K562 (cell line): ENCODE measurements at regions not wholly inside any gene's neighbourhood (a gene's known extent, or its start where the extent isn't known, plus 50 kb on each side); places are given as distances from the start of the nearest gene placed in this dataset.

Experiments used
- BMI1 ChIP-seq: fragments of 150-350 bp; IDR thresholded peaks from 2 replicates; pipeline ENCODE4 v1.6.1; 2014; ENCODE audit warnings: low read length
- CEBPG ChIP-seq, 3 experiments: fragments of 200-800 bp in 1 of 3; sonication (Bioruptor generic) in 1 of 3; sonication (generic) in 1 of 3; formaldehyde crosslinking in 1 of 3; IDR thresholded peaks in 2 of 3; conservative IDR thresholded peaks in 1 of 3; 2 replicates each; pipeline versions ENCODE4 v1.6.1 to v1.8.0; 2016 to 2022; ENCODE audit warnings: missing compliant biosample characterization in 2 of 3, missing genetic modification characterization in 2 of 3, mild to moderate bottlenecking in 1 of 3, missing genetic modification reagents in 1 of 3
- CSDE1 ChIP-seq, 2 experiments: fragments of 450-650 bp; IDR thresholded peaks; 2 replicates each; pipeline ENCODE4 v1.6.1; 2016; ENCODE audit warnings: mild to moderate bottlenecking in 1 of 2
- NCOR1 ChIP-seq: fragments of 450-650 bp; IDR thresholded peaks from 2 replicates; pipeline ENCODE4 v1.6.1; 2016; ENCODE audit warnings: mild to moderate bottlenecking, moderate library complexity
- ZNF12 ChIP-seq: sonication (generic); formaldehyde crosslinking; IDR thresholded peaks from 2 replicates; pipeline ENCODE4 v1.4.0; 2020; ENCODE audit warnings: mild to moderate bottlenecking, missing genetic modification reagents
- TF ChIP-seq, protein P1 (sequence below): fragments of 450-650 bp; IDR thresholded peaks from 2 replicates; pipeline ENCODE4 v1.6.1; 2016; ENCODE audit warnings: mild to moderate bottlenecking, moderate library complexity

DNA sequence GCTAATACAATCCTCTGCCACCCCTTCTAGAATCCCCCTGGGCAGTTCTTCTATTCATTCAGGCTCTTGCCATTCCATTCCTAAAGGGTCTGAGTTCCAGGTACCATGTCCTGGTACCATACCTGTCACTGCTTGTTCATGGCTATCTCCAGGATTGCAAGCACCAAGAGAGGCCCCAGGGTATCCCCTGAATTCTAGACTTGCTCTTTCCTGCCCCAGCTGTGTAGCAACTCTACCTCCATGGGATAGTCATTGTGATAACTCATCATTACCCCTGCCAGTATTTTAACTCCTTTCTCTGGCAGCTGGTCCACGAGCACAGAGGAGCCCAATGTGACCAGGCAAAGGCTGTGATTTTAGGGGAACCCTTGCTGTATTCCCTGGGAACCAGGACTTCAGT is 143.7 kb upstream of the CDH5 start (continued):
- TF ChIP-seq, protein P1, sequence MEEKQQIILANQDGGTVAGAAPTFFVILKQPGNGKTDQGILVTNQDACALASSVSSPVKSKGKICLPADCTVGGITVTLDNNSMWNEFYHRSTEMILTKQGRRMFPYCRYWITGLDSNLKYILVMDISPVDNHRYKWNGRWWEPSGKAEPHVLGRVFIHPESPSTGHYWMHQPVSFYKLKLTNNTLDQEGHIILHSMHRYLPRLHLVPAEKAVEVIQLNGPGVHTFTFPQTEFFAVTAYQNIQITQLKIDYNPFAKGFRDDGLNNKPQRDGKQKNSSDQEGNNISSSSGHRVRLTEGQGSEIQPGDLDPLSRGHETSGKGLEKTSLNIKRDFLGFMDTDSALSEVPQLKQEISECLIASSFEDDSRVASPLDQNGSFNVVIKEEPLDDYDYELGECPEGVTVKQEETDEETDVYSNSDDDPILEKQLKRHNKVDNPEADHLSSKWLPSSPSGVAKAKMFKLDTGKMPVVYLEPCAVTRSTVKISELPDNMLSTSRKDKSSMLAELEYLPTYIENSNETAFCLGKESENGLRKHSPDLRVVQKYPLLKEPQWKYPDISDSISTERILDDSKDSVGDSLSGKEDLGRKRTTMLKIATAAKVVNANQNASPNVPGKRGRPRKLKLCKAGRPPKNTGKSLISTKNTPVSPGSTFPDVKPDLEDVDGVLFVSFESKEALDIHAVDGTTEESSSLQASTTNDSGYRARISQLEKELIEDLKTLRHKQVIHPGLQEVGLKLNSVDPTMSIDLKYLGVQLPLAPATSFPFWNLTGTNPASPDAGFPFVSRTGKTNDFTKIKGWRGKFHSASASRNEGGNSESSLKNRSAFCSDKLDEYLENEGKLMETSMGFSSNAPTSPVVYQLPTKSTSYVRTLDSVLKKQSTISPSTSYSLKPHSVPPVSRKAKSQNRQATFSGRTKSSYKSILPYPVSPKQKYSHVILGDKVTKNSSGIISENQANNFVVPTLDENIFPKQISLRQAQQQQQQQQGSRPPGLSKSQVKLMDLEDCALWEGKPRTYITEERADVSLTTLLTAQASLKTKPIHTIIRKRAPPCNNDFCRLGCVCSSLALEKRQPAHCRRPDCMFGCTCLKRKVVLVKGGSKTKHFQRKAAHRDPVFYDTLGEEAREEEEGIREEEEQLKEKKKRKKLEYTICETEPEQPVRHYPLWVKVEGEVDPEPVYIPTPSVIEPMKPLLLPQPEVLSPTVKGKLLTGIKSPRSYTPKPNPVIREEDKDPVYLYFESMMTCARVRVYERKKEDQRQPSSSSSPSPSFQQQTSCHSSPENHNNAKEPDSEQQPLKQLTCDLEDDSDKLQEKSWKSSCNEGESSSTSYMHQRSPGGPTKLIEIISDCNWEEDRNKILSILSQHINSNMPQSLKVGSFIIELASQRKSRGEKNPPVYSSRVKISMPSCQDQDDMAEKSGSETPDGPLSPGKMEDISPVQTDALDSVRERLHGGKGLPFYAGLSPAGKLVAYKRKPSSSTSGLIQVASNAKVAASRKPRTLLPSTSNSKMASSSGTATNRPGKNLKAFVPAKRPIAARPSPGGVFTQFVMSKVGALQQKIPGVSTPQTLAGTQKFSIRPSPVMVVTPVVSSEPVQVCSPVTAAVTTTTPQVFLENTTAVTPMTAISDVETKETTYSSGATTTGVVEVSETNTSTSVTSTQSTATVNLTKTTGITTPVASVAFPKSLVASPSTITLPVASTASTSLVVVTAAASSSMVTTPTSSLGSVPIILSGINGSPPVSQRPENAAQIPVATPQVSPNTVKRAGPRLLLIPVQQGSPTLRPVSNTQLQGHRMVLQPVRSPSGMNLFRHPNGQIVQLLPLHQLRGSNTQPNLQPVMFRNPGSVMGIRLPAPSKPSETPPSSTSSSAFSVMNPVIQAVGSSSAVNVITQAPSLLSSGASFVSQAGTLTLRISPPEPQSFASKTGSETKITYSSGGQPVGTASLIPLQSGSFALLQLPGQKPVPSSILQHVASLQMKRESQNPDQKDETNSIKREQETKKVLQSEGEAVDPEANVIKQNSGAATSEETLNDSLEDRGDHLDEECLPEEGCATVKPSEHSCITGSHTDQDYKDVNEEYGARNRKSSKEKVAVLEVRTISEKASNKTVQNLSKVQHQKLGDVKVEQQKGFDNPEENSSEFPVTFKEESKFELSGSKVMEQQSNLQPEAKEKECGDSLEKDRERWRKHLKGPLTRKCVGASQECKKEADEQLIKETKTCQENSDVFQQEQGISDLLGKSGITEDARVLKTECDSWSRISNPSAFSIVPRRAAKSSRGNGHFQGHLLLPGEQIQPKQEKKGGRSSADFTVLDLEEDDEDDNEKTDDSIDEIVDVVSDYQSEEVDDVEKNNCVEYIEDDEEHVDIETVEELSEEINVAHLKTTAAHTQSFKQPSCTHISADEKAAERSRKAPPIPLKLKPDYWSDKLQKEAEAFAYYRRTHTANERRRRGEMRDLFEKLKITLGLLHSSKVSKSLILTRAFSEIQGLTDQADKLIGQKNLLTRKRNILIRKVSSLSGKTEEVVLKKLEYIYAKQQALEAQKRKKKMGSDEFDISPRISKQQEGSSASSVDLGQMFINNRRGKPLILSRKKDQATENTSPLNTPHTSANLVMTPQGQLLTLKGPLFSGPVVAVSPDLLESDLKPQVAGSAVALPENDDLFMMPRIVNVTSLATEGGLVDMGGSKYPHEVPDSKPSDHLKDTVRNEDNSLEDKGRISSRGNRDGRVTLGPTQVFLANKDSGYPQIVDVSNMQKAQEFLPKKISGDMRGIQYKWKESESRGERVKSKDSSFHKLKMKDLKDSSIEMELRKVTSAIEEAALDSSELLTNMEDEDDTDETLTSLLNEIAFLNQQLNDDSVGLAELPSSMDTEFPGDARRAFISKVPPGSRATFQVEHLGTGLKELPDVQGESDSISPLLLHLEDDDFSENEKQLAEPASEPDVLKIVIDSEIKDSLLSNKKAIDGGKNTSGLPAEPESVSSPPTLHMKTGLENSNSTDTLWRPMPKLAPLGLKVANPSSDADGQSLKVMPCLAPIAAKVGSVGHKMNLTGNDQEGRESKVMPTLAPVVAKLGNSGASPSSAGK, result no peak
- TF ChIP-seq CEBPG (CRISPR knock-in tag; IDR thresholded peaks at IDR 0.05) (no peak), CEBPG (tag; conservative IDR thresholded peaks at IDR 0.05 in 1 of 2, IDR thresholded peaks at IDR 0.05 in 1 of 2) (no peak), BMI1 (no peak), CSDE1 (IDR thresholded peaks at IDR 0.05) (no peak), ZNF12 (CRISPR knock-in tag) (no peak), NCOR1 (no peak)
